Panc1 (cell line): ENCODE measurements at regions not wholly inside any gene's neighbourhood (a gene's known extent, or its start where the extent isn't known, plus 50 kb on each side); places are given as distances from the start of the nearest gene placed in this dataset.

Experiments
- CTCF ChIP-seq: fragments of 450-650 bp; IDR thresholded peaks from 2 replicates; pipeline ENCODE4 v1.5.1; 2017; ENCODE audit warnings: mild to moderate bottlenecking
- TCF7L2 ChIP-seq: IDR thresholded peaks from 2 replicates; pipeline ENCODE4 v1.6.1; 2011; ENCODE audit warnings: mild to moderate bottlenecking, low read depth, low read length, inconsistent platforms

DNA sequence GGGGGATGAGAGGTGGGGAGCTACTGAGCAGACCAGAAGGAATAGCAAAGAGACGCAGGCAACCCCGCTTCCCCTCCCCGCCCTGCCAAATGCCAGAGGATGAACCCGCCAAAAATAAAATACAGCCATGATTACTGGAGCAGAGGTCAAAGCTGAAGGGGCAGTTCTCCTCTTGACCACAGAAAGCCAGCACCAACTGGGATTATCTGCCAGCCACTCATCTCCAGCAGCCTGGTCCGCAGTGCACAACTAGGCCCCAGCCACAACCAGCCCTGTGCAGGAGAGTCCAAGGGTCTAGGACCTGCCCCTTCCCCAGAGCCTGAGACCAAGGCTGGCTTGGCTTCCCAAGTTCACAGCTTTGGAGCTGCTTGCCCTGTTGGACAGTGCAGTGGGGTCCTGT, 67.4 kb upstream of the BCOR start:
- TF ChIP-seq TCF7L2 (no peak), CTCF (no peak)
